ENCODE measurements at regions not wholly inside any gene's neighbourhood (a gene's known extent, or its start where the extent isn't known, plus 50 kb on each side); places are given as distances from the start of the nearest gene placed in this dataset.

DNA sequence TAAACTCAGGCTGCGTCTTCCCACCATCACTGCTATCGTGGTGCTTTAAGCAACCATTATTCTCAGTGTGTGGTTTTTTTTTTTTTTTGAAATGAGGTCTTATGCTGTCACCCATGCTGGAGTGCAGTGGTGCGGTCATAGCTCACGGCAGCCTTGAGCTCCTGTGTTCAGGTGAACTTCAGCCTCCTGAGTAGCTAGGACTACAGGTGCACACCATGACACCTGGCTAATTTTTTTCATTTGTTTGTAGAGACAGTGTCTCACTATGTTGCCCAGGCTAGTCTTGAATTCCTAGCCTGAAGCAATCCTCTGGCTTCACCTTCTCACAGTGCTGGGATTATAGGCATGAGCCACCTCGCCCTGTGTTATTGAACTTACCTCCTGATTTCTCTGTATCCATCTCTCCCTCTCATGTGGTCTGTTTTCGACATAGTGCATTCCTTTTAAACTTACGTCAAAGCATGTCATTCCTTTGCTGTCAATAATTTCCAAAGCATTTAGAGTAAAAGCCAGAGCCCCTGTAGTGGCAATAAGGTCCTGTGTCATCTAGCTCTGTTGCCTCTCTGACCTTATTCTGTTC is 255.5 kb downstream of the SNAPC1 start:
- no peak for TF ChIP-seq POLR2A (IDR thresholded peaks at IDR 0.05)
- TF ChIP-seq, protein P1, sequence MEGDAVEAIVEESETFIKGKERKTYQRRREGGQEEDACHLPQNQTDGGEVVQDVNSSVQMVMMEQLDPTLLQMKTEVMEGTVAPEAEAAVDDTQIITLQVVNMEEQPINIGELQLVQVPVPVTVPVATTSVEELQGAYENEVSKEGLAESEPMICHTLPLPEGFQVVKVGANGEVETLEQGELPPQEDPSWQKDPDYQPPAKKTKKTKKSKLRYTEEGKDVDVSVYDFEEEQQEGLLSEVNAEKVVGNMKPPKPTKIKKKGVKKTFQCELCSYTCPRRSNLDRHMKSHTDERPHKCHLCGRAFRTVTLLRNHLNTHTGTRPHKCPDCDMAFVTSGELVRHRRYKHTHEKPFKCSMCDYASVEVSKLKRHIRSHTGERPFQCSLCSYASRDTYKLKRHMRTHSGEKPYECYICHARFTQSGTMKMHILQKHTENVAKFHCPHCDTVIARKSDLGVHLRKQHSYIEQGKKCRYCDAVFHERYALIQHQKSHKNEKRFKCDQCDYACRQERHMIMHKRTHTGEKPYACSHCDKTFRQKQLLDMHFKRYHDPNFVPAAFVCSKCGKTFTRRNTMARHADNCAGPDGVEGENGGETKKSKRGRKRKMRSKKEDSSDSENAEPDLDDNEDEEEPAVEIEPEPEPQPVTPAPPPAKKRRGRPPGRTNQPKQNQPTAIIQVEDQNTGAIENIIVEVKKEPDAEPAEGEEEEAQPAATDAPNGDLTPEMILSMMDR (IDR thresholded peaks at IDR 0.05) = no peak

All from heart left ventricle (tissue), 13 donors.